AG09309 (cell line): ENCODE measurements at regions not wholly inside any gene's neighbourhood (a gene's known extent, or its start where the extent isn't known, plus 50 kb on each side); places are given as distances from the start of the nearest gene placed in this dataset.

Experiments
- DNase-seq: peaks from one replicate; pipeline ENCODE4 v3.0.0-alpha.2; 2010; ENCODE audit warnings: low read depth
- H3K4me3 ChIP-seq: 2 replicates; pipeline ENCODE4 v1.5.1; 2011; ENCODE audit warnings: mild to moderate bottlenecking, low read depth, low read length, moderate library complexity; ENCODE audit not compliant: control insufficient read depth
- TF ChIP-seq, protein P1 (sequence below): IDR thresholded peaks from 2 replicates; pipeline ENCODE4 v1.5.1; 2011; ENCODE audit warnings: mild to moderate bottlenecking, low read depth, low read length, inconsistent platforms; ENCODE audit not compliant: insufficient read depth, control insufficient read depth; ENCODE audit errors: missing control alignments

DNA sequence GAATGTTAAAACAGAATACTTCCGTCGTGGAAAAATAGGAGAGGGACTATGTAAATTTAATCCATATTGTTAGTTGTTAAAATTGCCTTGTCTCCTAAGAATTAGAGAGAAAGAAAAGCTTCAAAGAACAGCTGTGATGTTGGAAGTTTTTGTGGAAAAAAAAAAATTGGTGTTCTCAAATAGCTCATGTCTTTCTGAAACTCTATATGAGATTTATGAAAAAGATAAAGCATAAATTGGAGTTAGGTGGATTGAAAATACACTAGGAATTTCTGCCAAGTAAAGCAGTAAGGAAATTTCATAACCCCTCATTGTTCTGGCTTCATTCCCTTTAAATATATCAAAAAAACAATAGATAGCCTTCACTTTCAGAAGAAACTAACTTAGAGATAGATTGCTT, 274.0 kb upstream of the ADAMTS5 start:
- DNase-seq: no peak
- H3K4me3 ChIP-seq: no peak overlapping the region
- TF ChIP-seq, protein P1, sequence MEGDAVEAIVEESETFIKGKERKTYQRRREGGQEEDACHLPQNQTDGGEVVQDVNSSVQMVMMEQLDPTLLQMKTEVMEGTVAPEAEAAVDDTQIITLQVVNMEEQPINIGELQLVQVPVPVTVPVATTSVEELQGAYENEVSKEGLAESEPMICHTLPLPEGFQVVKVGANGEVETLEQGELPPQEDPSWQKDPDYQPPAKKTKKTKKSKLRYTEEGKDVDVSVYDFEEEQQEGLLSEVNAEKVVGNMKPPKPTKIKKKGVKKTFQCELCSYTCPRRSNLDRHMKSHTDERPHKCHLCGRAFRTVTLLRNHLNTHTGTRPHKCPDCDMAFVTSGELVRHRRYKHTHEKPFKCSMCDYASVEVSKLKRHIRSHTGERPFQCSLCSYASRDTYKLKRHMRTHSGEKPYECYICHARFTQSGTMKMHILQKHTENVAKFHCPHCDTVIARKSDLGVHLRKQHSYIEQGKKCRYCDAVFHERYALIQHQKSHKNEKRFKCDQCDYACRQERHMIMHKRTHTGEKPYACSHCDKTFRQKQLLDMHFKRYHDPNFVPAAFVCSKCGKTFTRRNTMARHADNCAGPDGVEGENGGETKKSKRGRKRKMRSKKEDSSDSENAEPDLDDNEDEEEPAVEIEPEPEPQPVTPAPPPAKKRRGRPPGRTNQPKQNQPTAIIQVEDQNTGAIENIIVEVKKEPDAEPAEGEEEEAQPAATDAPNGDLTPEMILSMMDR: no peak

DNA sequence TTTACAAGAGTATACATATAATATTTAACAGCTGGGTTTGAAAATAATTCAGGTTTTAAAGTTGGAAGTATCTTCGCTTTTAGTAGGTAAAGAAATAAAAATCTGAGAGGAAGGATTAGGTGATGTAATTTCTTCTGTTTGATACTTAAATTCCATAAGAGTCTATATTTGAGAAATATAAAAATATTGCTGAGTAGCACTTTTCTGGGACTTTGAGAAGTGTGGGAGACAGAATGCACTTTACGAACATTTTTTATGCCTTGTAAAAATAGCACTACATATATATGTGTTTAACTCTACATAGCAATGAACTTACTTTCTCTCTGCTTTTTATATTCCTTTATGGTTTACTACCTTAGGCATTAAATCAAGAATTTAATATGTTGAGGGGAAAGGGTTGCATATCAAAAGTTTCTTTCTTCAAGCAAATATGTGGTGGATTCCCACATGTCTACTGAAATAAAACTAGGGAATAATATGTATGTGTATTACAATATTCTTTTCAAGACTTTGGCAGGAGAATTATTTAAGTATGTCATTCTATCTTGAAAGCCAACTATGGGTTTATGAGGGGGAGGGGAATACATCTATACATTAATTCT, 266.7 kb upstream of the ADAMTS5 start:
- no peak for DNase-seq
- H3K4me3 ChIP-seq: no peak overlapping the region
- TF ChIP-seq, protein P1: no peak

DNA sequence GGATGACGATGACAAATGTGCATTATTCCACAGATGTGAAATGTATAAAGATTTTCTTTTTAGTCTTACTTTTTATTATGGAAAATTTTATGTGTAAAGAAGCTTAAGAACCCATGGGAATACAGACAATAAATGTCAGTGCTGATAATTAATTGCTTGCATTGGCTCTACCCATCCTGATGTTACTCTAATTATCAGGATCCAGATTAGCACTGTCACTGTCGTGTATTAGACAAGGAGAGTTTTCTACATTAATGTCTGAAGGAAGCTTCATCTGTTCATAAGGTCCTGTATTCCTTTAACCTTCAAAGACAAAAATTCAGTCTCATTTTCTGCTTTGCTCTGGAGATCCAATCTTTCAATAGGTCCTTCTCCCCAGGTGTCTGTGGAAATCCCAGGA, 259.1 kb upstream of the ADAMTS5 start:
- no peak for DNase-seq
- TF ChIP-seq, protein P1: no peak

DNA sequence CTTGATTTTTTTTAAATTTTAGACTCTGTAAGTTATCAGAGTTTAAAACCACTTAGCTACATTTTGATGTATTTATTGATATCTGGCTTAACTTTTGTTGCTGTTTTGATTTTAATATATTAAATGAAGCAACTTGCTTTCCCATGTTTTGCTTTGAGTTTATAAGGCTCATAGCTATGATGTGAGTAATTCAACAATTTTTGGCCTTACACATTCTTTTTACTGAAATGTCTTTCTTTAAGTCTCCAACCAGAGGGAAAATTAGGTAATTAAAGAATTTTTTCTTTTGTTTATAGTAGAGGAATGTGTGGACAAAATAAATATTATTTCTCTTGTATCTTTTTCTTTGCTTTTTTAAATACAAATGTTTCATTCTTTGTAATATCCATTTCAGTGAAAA, 258.3 kb upstream of the ADAMTS5 start:
- no peak overlapping the region for H3K4me3 ChIP-seq
- no peak for DNase-seq
- TF ChIP-seq, protein P1: no peak

More for the DNA sequence above, 259.1 kb upstream of the ADAMTS5 start:
- H3K4me3 ChIP-seq: no peak overlapping the region

DNA sequence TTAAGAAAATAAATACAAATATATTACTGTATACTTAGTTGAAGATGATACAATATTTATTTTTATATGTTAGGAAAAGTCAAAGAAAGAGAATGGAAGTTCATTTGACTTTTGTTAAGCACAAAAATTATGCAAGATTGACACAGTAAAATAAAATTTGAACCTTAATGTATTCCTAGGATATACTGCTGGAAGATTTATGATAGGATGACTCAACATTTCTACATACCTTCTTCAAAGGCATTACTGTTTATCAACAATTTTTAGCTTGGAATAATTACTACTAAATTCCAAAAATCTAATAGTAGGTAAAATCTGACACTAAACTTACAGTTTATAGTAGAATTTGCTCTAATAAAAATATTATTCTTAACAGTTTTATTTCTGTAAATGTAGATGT, 257.3 kb upstream of the ADAMTS5 start:
- H3K4me3 ChIP-seq: no peak overlapping the region
- no peak for DNase-seq
- TF ChIP-seq, protein P1: no peak

DNA sequence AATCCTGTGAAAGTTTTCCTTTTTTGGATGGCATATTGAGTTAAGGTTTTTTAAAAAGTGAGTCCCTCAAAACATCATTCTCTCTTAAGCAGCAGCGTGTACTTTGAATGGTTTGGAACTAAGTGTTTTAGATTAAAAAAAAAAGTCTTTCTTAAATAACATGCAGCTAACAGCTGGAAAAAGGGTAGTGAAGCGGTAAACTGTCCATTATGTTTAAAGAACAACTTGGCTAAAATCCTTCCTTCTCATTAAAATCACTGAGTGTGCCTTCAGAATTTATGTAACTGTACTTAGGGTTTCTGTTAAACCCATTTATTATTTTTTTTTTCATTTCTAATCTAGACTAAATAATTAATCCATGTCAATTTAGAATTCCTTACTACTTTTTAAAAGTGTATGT, 254.2 kb upstream of the ADAMTS5 start:
- TF ChIP-seq, protein P1: no peak
- H3K4me3 ChIP-seq: no peak overlapping the region
- no peak for DNase-seq

DNA sequence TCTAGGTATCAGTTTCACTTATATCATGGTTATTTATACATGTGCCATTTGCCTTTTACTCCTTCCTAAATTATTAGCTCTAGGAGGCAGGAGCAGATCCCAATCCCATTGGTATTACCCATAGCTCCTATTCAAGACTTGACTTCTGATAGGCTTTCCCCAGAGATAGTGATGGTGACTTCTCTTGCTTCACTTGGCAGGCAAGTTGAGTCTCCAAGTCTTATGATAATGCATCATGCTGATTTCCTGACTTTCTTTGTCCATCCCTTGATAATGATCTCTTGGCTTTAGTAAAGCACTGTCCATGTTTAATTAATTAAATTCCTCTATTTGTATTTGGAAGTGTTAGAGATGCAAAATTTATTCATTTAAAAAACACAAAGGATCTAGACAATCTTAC, 253.5 kb upstream of the ADAMTS5 start:
- no peak overlapping the region for H3K4me3 ChIP-seq
- TF ChIP-seq, protein P1: no peak
- DNase-seq: no peak
